ENCODE measurements at regions not wholly inside any gene's neighbourhood (a gene's known extent, or its start where the extent isn't known, plus 50 kb on each side); places are given as distances from the start of the nearest gene placed in this dataset.
"Not testable (repeated sequence)": the region's sequence is repeated elsewhere in the genome, so short reads cannot be mapped to it uniquely, and the experiment has no call there.

DNA sequence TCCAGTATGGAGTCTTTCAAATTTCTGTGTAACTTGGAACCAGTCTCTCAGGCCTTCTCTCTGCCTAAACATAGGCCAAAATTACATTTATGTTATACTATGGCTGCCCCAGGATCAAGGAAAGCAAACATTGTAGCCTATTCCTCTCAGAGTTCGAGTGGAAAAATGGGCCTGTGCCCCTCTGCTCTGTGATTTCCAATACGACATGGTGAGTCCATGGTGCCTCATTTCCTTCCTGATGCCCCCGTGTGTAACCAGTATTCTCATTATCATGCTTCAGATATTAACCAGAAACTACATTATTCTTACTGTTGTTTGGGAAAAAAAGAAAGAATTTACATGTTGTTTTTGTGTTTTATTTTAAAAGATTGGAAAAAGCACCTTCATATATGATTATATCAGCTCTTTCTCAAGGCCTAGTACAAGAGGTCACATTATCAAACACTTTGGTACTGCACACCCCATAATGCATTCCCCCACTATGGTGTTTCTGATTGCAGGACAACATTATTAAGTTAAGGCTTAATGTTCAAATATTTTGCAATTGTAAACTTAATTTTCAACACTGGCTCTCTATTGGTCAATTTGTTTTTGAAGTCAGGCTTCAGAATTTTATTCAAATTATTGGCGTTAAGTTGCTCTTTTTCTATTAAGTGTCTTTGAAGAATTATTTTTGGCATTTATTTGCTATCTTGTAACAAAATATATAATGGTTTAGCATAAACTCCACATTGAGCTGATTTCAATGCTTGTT, 151.8 kb upstream of the SLC27A6 start:
- no peak for DNase-seq

DNA sequence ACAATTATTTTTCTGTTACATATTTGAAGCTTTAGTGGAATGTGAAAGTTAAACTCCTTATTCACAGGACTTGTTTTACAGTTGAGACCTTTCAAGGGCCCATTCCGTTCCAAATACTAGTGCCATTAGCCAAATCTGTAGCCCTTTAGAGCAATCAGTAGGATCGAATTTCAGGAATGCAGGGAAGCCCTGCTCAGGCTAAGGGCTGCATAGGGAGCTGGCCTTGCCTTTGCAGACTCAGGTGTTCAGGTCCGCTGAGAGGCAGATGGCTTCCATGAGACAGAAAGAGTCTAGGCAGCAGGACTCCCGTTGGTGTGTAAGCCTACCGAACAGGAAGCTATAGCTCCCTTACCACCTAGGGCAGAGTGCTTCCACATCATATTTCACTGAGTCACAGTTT, 150.1 kb upstream of the SLC27A6 start:
- DNase-seq = no peak

DNA sequence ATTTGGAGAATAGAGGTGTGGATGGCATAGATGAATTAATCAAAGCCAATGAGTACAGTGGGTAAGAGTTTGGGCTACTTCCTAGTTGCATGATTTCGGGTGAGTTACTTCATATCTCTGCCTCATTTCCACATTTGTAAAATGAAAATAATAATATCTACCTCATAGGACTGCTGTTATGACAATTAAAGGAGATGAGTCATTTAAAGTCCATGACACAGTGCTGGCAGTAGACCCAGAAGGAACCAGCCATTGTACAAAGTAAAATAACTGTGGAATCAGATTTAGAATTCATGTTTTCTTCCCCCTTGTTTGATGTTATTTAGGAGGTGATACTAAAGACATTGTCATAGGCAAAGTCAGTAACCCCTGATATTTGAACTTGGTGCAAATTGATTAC, 139.5 kb upstream of the SLC27A6 start:
- no peak for DNase-seq

DNA sequence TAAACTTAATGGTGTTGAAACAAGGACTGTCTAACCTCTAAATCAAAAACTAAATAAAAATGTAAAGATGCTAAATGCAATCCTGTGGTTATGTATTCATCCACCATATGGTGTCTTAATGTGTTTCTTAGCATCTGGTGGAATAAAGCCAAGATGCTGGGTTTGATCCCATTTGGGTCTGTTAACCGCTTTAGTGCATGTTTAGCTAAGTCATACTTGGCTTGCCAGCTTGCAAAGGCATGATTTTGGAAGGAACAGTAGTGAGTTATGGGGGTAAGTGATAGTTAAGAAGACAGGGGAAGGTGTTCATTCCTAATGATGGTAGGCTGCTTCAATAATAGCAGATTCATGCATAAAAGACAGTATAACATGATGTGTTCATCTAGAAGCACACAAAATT, 139.0 kb upstream of the SLC27A6 start:
- DNase-seq = no peak

DNA sequence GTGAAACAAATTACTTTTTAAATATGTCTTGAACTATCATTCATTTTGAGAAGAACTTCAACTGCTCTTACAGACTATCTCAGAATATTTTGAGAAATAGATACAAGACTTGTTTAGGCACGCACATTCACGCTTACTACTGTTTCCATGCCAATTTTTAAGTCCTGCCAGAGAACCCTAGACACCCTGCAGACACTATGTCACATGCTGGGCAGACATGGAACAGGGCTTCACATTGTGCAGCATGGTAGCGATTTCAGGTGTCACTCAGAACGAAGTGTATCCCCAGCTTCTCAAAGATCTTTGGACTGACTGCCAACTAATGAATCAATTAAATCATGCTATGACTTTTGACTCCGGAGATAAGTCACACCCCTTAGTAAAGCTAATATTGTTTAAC, 128.7 kb upstream of the SLC27A6 start:
- DNase-seq = no peak

DNA sequence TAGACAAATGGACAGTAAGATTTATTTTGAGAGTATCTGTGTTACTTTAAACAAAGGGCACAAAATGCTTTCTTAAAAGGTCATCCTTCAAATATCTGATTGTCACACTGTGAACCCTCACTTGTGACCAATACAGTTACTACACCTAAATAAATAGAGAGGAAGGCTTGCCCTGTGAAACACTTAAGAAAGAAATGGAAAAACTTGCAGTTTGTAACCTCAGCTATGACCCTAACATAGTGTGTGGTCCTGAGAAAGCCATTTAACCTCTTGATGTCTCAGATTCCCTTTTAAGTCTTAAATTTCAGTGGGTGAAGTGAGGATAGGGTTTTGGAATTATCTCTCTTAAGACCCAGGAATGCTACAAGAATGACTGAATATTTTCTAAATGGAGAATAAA, 126.7 kb upstream of the SLC27A6 start:
- DNase-seq = no peak

DNA sequence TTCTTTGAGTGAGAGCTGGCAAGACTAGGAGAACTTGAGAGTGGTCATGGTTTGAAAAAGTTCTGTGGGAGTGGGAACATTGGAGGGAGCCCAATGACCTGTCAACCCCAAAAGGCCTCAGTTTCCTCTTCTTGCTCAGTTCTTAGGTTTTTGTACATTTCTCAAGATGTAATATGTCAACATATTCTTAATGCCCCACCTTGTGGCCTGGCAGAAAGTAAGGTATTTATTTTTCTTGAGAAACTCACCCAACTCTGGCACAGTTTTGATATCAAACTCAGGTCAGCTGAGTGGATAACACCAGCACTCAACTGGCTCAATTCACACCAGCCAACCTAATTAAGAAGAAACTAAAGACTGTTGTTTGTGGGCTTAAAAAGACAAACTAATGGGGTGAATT, 123.0 kb upstream of the SLC27A6 start:
- no peak for DNase-seq

DNA sequence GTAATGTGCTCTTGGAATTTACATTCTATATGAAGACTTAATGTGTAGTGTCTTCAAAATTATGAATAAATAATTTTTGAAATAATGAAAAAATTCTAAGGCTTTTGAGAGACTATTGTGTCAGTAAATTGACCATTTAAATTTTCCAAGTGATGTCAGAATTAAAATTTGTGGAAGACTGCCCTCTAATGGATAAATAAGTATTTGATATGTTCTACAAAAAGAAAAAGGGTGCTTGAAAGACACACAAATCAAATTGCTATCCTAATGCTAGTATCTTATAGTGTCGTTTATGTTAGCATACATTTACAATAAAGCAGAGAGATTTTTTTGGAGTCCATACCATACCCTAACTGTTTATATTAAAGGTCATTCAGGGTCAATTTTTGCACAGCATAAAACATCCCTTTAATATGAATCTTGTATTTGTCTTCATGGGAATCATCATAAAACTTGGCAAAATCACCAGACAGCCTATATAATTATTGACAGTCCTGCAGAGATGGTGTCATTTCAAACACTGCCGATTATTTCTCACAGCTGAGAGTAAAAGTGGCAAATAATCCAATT, 120.8 kb upstream of the SLC27A6 start:
- peak; percentile 67 for DNase-seq

DNA sequence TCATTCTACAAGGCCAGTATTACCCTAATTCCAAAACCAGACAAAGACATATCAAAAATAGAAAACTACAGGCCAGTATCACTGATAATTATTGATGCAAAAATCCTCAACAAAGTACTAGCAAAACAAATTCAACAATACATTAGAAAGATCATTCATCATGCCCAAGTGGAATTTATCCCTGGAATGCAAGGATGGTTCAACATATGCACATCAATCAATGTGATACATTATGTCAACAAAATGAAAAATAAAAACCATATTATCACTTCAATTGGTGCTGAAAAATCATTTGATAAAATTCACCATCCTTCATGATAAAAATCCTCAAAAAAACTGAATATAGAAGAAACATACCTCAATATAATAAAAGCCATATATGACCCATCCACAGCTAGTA, 115.2 kb upstream of the SLC27A6 start:
- no peak for DNase-seq

DNA sequence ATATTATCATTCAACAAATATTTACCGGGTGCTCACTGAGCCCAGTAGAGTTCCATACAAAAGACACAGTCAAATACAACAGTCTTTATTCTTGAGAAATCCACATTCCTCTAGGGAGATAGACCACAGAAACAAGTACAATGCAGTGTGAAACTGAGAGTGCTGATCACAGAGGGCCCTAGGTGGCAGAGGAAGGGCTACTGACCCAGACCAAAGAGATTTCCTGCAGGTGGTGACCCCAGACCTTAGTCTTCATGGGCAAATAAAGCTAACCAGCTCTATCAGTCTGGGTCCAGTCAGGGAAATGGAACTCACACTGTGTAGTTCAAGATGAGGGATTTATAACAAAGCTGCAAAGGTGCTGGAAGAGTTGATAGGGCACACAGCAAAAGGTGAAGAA, 110.4 kb upstream of the SLC27A6 start:
- DNase-seq = no peak

DNA sequence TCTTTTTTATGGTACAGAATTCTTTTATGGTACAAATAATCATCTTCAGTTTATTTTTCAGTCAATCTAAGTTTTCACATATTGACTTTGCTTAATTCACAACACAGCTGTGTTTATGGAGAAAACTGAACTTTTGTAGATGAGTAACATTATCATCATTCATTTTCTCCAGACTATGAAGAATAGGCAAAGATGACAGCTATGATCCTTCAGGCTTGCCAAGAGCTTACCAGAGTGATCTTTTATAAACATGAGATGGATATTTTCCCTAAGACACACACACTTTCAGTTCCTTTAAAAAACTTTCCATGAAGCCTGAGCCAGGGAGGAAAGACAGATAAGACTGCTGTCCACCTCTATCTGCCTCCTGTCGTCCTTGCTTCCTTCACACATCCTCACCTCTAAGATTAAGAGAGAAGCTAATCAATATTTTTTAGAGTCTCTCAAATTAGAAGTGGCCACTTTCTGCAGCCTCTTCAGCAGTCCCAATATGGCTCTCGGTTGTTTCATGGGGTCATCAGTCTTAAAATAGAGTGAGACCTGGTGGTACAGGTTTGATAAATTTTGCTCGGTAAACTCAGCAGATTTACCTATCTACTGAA, 108.1 kb upstream of the SLC27A6 start:
- DNase-seq = no peak

DNA sequence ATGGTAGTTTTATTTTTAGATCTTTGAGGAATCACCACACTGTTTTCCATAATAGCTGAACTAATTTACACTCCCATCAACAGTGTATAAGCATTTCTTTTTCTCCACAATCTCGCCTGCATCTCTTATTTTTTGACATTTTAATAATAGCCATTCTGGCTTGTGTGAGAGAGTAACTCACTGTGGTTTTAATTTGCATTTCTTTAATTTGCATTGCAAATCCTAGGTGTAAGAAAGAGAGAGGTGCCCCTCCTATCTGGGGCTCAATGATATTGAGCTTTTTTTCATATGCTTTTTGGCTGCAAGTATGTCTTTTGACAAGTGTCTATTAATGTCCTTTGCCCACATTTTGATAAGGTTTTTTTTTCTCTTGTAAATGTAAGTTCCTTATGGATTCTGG, 106.3 kb upstream of the SLC27A6 start:
- DNase-seq = no peak

DNA sequence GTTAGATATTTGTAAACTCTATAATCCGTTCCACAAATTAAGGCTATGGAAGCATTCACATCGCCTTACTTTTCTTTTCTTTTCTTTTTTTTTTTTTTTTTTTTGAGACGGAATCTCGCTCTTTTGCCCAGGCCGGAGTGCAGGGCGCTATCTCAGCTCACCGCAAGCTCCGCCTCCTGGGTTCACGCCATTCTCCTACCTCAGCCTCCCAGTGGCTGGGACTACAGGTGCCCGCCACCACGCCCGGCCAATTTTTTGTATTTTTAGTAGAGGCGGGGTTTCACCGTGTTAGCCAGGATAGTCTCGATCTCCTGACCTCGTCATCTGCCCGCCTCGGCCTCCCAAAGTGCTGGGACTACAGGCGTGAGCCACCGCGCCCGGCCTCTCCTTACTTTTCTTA, 104.1 kb upstream of the SLC27A6 start:
- not testable (repeated sequence) for DNase-seq

DNA sequence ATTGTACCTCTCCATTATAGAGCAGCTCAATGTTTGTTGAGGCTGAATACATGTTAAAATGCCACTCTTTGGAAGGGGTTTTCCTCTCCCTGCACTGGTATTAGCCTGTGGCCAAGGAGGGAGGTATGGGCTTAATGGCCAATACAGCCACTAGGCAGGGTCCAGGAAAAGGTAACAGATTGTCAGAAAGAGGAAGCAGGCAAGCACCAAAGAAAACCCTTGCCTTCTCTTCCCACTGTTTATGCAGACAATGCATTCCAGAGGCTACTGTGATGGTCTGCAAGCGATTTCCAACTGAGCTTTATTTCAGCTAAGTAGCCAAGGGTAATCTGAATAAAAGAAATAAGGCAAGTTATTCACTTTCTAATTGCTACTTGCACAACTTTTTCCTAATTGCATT, 95.3 kb upstream of the SLC27A6 start:
- DNase-seq = no peak

DNA sequence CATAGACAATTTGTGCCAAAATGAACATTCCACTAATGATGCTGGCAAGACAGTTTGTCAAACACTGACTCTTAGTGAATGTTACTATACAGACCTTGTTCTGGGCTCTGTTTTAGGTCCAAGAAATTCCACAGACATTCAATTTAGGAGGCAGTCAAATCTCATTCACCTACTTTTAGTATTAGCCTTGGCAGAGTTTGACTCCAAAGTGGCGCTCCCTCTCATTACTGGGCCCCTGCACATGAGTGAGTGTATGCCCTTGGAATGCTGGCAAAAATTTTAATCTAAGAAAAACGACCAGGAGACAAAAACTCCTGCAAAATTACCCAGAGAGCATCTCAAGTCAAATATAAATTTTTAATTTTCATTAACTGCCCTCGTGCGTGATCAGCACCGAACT, 94.9 kb upstream of the SLC27A6 start:
- no peak for DNase-seq

DNA sequence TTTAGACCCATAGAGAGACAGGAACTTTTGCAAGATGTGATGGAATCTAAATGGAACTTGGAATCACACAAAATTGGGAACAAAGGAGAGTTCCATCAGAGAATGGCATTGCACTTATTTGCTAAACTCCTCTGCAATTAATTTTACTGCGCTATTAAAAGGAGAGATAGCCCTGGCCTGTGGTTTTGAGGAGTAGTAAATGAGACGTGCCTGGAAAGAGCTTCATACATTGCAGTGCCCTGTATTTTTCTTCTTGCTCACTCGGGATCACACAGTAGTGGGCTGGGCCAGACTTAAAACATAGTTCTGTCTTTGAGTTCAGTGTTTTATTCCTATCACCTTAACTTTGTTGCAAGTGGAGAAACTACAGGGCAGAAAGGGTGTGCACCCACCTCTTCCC, 94.4 kb upstream of the SLC27A6 start:
- DNase-seq = no peak

DNA sequence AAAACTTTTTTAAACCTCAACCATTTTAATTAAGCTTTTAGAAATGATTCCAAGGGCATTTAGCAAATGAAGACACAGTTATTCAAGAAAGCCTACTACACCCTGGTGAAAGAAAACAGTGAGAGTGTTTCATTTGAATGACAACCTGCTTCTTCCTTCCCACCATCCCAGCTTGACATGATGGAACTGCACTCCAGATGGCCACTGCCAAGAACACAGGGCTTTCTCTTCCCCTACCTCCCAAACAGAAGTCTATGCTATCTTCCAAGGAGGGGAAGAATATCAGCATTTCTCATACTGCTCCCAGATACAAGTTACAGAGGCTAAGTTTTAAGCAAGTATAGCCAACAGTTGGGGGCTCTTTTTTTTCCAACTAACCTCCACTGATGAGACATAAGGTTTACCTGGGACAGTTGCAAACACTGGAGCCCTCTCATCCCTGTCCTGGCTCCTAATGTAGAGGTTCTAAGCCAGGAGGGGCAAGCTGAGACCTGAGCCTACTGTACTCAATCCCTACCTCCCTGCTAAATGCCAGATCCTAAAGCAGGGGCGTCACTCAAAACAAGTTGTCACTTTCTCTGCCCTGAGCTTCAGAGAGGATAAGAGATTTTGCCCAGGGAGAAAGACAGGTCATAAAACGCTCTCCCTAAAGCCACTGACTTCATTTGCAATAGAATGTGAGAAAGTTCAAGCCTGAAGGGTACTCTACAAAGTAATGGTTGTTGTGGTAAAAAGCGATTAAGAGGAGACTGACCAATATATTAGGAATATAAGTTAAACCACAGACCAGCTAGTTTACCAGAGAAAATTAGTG, 88.5 kb upstream of the SLC27A6 start:
- DNase-seq = no peak

DNA sequence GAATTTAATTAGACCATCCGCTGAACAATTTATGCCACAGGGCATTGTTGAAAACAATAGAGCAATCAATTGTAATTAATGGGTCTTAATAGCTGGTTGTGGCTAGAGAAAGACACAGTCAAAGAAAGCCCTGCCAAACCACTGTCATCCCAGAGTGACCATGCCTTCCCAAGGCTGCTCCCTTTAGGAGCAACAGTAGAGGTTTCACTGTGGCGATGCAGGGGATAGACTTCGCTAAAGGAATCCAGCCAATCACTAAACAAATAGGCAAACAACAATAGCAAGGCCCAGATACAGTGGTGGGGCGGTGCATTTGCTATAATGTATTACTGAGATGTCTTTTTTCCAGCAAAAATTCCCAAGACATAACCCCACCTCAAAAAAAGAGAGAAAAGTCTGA, 87.8 kb upstream of the SLC27A6 start:
- no peak for DNase-seq

DNA sequence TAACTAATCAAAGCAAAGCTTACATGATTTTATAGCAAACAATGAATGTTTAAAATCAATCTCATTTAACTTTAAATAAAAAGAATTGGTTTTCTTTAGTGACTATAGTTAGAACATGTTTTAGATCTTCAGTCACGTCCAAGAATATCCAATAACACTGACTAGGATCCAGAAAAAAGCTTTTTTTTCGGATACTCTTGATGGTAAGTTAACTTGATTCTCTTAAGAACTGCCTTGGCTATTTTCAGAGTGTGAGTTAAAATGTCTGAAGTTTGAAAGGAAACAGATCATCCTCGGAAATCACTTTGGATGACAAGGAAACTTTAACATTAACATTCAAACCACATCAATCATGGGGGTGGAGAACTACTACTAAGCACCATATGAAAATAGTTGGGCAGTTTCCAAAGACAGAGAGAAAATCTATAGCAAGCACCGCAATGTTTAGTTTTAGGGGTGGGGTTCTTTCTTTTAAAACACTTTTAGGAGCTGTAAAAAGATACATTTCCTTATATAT, 83.7 kb upstream of the SLC27A6 start:
- DNase-seq = no peak

DNA sequence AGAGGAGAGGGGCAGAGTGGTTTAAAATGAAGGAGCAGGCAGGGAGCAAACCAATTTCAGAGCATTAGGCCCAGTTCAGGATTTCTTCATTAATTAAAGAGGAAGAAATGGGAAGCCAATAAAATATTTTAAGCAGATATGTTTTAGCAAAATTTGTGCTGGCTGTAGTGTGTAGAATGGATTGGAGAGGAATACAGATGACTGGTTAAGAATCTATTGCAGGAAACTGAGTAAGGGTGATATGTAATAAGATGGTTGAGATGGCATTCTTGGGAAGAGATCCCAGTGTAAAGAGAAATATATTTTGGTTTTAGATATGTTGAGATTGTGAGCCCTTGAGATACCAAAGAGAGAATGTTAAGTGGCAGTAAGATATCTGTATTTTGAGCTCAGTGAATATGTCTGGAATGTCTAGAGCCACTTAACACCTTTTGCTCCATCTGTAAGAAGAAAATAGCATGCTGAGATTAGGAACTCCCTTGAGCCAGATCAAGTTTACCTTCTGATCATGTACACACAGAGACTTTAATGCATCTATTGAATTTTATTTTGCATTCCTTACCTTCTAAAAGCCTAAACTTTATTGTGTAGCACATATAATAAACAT, 79.5 kb upstream of the SLC27A6 start:
- DNase-seq = no peak

DNA sequence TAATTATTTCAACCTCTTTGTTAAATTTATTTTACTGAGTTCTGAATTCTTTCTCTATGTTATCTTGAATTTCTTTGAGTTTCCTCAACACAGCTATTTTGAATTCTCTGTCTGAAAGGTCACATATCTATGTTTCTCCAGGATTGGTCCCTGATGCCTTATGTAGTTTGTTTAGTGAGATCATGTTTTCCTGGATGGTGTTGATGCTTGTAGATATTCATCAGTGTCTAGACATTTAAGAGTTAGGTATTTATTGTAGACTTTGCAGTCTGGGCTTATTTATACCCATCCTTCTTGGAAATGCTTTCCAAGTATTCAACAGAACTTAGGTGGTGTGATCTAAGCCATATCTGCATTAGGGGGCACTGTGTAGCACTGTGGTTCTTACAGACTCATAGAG, 70.2 kb upstream of the SLC27A6 start:
- no peak for DNase-seq

DNA sequence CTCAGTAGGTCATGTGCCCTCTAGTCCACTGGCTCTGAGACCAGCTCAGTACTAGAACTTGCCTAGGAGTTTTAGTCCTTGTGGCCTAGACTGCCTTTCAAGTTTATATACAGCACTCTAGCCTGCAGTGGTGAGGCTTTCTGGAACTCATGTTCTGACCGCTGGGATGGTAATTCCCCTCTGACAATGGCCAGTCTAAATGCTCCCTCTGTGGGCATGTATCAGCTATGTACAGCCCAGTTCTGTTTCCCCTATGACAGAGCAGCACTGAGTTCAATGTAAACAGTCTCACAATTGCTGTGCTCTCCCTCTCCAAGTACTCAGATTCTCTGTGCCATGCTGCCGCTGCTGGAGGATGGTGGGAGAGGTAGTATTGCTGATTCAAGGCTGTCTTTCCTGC, 68.6 kb upstream of the SLC27A6 start:
- no peak for DNase-seq

DNA sequence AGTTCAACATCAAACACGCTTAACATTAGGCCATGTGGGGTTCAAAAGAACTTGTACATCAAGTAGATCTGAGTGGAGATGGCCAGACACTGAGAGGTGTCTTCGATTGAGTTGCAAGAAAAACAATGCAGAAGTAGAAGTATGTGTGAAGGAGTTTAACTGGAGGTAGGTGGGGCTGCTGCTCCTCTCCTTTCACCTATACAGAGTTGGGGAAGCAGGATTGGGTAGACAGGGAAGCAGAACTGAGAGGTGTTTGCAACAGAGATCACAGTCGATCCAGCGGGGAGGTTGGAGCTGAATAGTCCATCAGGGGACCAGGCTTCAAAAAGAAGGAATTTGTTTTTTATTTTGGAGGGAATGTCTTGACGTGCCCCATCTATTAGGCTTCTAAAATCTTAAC, 61.7 kb upstream of the SLC27A6 start:
- no peak for DNase-seq
